ENCODE measurements at regions not wholly inside any gene's neighbourhood (a gene's known extent, or its start where the extent isn't known, plus 50 kb on each side); places are given as distances from the start of the nearest gene placed in this dataset.

DNA sequence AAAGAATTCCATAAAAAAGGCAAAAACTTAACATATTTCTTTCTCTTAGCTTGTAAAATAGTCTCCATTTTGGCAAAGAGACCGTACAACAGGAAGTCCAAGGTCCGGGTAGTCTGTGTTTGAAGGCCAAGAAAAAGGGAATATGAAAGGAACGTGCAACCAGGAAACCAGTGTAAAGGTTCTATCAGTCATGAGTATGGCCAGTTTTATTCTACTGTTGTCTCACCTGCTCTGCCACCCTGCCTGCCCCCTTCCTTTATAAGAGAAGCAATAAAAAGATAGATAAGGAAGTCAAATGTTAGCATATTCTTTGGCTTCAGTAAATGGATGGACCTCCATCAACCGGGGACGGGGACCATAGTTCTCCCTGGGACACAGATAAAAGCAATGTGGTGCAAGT, 370.6 kb upstream of the ROBO2 start:
- TF ChIP-seq TCF4 (CRISPR knock-in tag; IDR thresholded peaks at IDR 0.05; ENCODE audit: borderline replicate concordance) (no peak), ZFP3 (CRISPR knock-in tag; IDR thresholded peaks at IDR 0.05) (no peak), PATZ1 (CRISPR knock-in tag; IDR thresholded peaks at IDR 0.05; ENCODE audit: borderline replicate concordance) (no peak), ZNF70 (CRISPR knock-in tag; IDR thresholded peaks at IDR 0.05) (no peak), ZFP30 (CRISPR knock-in tag; IDR thresholded peaks at IDR 0.05) (no peak), GLIS3 (CRISPR knock-in tag; IDR thresholded peaks at IDR 0.05) (no peak), RARB (CRISPR knock-in tag; IDR thresholded peaks at IDR 0.05) (no peak)
- TF ChIP-seq, protein P1, sequence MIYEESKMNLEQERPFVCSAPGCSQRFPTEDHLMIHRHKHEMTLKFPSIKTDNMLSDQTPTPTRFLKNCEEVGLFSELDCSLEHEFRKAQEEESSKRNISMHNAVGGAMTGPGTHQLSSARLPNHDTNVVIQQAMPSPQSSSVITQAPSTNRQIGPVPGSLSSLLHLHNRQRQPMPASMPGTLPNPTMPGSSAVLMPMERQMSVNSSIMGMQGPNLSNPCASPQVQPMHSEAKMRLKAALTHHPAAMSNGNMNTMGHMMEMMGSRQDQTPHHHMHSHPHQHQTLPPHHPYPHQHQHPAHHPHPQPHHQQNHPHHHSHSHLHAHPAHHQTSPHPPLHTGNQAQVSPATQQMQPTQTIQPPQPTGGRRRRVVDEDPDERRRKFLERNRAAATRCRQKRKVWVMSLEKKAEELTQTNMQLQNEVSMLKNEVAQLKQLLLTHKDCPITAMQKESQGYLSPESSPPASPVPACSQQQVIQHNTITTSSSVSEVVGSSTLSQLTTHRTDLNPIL (CRISPR knock-in tag; IDR thresholded peaks at IDR 0.05; ENCODE audit: low read depth): no peak

Measured in SK-N-SH treated with all-trans-retinoic acid at 6 μM for 48 hours (cell line).